ENCODE measurements at regions not wholly inside any gene's neighbourhood (a gene's known extent, or its start where the extent isn't known, plus 50 kb on each side); places are given as distances from the start of the nearest gene placed in this dataset.
A peak's percentile ranks its signal among the peaks of the same experiment; 100 is the strongest.

DNA sequence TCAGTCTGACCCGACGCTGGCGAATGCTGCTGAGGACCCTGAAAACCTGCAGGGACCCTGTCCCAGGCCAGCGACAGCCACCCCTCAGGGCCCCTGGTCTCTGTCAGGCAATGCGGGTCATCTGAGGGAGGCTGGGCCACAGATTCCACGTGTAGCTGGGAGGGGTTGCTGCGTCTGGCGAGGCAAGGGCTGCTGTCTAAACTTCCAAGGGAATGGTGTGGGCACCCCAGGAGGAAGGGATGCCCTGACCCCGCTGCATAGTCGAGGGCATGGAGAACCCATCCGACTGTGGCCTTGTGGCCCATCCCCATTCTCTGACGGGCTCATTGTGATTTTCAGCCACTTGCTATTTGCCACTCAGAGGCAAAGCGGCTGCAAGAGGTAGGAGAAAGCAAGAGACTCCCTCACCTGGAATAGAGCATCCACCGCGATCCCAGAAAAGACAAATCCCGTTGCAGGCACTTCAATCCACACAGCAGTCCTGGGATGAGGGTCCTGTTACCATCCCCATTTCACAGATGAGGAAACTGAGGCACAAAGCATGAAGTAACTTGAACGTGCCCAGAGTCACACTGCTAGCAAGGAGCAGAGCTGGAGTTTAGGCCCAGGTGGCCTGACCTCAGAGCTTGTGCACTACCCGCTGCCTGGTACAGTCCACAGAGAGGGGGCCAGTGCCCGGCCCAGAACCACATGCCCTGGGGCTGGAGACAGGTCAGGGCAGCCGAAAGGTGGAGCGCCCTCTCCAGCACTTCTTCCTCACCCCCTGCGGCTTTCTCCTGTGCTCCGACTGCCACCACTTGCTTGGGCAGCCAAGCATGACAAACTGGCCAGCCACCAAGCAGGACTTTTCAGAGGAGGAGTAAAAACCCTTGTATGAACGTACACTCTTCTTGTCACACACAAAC lies 163.8 kb upstream of the KLF14 start:
- no peaks in the 10 kb centered on the region for H3K9me3 Mint-ChIP-seq
- H3K4me3 Mint-ChIP-seq = no peak overlapping the region
- H3K27ac Mint-ChIP-seq = peak overlapping the region; percentile 52
- POLR2A ChIA-PET = no interaction called here
- H3K27me3 Mint-ChIP-seq = no peaks in the 10 kb centered on the region
- CTCF ChIA-PET = interaction anchor here (0.6 to 3.0 kb wide), 46 partner anchors 8 to 656 kb away, joined by 3 to 36 read pairs (median 5); no protein-coding TSS in a partner anchor
- H3K36me3 Mint-ChIP-seq (ENCODE audit: low read depth) = peaks cover 73% of the 10 kb centered on the region
- H3K4me1 Mint-ChIP-seq = peaks cover 84% of the 10 kb centered on the region
- DNase-seq = no peak

DNA sequence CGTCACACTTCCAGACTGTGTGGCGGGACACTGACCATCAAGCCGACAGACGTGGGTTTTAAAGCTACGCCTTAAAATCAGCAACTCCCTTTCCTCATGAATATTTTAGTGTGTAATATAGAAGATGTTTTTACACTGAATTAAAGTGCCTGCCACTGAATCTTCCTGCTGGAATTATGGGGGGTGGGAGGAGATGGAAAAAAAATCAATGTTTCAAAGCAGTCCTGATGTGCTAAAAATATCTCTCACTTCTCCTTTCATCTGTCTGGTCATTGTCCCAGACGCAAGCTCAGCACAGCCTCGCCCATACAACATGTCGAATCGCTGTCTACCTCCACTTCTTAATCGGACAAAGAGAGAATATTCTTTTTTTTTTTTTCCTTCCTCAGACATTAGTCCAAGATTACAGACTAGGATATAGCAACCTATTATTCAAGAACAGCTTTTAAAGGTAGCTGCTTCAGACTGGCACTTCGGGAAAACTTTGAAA lies 165.1 kb upstream of the KLF14 start:
- peak overlapping the region; percentile 19 for H3K27ac Mint-ChIP-seq
- peaks cover 87% of the 10 kb centered on the region for H3K4me1 Mint-ChIP-seq
- no peak overlapping the region for H3K4me3 Mint-ChIP-seq
- peaks cover 74% of the 10 kb centered on the region for H3K36me3 Mint-ChIP-seq (ENCODE audit: low read depth)
- ChIA-PET CTCF (interaction anchor here (0.8 to 1.0 kb wide), 3 partner anchors 9 to 50 kb away, joined by 3 read pairs; no protein-coding TSS in a partner anchor), POLR2A (no interaction called here)
- H3K27me3 Mint-ChIP-seq = no peaks in the 10 kb centered on the region
- no peak for DNase-seq
- no peaks in the 10 kb centered on the region for H3K9me3 Mint-ChIP-seq

DNA sequence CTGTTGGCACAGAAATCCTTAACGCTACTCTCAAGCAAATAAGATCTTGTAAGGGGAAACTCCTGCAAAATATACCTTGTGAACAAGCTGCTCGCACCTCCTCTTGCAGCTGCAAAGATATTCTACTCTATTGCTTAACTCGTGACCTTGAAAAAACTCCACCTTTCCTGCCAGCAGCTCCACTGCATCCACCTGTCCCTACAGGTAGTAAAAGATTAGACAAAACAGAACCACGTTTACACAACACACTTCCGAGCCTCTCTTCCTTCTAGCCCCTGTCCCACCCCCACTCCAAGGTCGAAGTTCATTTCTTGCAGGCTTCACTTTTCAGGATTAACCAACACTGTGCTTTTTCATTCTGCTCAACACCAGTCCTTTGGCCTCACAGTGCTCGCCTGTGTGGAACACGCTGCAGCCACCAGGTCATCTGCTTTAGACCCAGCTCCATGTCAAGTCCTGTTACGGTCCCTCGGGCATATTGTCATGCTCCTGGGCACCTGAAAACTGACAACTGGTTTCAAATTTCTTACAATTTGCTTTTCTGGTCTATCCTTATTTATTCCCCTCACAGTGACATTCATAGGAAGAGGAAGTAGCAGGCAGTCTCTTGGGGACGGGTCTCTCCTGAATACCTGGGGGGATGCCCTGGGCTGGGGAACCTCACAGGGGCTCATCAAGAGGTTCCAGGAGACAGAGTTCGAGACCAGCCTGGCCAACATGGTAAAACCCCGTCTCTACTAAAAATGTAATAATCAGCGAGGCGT lies 165.8 kb upstream of the KLF14 start:
- H3K4me1 Mint-ChIP-seq = peaks cover 86% of the 10 kb centered on the region
- H3K4me3 Mint-ChIP-seq = no peak overlapping the region
- CTCF ChIA-PET = interaction anchor here (0.8 to 1.0 kb wide), 3 partner anchors 10 to 49 kb away, joined by 3 read pairs; no protein-coding TSS in a partner anchor
- no peaks in the 10 kb centered on the region for H3K9me3 Mint-ChIP-seq
- POLR2A ChIA-PET = no interaction called here
- DNase-seq = no peak
- peaks cover 73% of the 10 kb centered on the region for H3K36me3 Mint-ChIP-seq (ENCODE audit: low read depth)
- H3K27ac Mint-ChIP-seq = peak overlapping the region; percentile 50
- no peaks in the 10 kb centered on the region for H3K27me3 Mint-ChIP-seq

DNA sequence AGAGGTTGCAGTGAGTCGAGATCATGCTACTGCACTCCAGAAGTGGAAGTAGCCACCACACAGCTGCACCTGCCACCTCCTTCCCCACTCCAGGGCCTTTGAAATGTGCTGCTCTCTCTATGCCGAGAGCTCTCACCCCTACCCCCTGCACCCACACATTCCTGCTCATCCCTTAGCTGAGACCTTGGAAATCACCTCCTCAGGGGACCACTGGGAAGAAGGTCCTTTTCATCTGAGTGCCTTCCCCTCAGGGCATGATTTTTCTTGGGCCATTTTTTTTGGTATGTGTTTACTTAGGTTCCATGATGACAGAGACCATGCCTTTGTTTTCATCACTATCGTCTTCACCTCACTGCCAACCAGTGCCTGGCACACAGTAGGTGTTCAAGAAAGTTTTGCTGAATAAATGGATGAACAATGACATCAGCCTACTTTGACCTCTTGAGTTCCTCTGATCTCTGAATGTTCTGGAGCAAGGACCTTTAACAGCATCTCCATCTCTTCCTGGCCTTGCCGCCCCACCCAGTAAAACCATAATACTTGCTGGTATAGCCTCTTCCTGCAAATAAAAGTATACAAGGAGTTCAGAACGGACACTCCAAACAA lies 166.6 kb upstream of the KLF14 start:
- Mint-ChIP-seq H3K9me3 (no peaks in the 10 kb centered on the region), H3K36me3 (ENCODE audit: low read depth) (peaks cover 68% of the 10 kb centered on the region), H3K4me1 (peaks cover 83% of the 10 kb centered on the region), H3K27me3 (no peaks in the 10 kb centered on the region), H3K27ac (peak overlapping the region; percentile 50), H3K4me3 (no peak overlapping the region)
- POLR2A ChIA-PET = no interaction called here
- no peak for DNase-seq
- CTCF ChIA-PET = no interaction called here

DNA sequence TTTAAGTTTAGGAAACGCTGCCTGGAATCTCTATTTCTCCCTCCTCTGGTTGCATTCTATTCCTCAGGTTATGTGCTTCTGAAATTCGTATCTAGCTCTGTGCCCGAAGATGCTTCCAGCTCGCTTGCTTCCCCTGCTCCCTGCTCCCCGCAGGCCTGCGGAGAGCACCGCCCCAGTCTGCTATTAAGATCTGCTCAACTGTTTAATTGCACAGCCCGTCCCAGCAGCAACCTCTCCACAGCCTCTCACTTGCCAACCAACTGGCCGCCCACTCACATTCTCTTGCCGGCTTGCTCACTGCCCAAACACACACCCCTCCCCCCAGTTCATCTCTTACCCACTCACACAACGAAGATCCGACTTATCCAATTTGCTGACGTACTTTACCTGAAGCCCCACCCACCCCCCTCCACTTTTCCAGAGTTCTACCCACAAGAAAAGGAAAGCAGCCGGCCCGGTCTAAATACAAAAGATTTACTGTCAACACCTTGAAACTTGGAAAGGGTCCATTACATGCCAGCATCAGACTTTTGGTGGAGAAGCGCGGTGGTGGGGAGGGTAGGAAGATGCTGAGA lies 167.3 kb upstream of the KLF14 start:
- H3K4me3 Mint-ChIP-seq = no peak overlapping the region
- H3K27me3 Mint-ChIP-seq = no peaks in the 10 kb centered on the region
- peaks cover 61% of the 10 kb centered on the region for H3K36me3 Mint-ChIP-seq (ENCODE audit: low read depth)
- DNase-seq = no peak
- ChIA-PET POLR2A (no interaction called here), CTCF (no interaction called here)
- H3K27ac Mint-ChIP-seq = peak overlapping the region; percentile 75
- H3K9me3 Mint-ChIP-seq = no peaks in the 10 kb centered on the region
- H3K4me1 Mint-ChIP-seq = peaks cover 83% of the 10 kb centered on the region

DNA sequence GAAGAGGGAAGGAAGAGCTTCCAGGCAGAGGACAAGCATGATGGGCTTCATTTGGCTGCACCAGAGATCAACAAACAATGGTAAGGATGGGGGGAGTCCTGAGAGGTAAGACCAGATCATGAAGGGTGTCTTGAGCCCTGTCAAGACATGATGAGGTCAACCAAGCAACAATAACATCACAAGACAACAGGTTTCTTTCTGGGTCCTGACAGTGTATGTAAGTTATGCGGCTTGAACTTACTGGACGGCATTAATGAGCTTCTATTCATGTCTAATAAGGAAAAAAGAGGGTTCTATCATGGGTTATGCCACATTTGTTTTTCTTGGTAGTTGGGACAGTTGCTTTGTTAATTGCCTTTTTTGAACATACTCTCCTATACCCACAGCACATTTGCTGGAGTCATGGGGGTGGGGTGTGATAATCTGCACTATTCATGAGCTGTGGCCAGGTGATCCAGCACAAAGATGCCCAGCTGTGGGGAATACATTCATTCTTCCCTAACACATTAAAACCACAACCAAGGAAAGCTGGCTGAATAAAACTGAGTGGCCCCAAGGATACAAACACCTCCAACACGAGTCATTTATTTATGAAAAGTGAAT lies 168.8 kb upstream of the KLF14 start:
- H3K4me1 Mint-ChIP-seq = peaks cover 78% of the 10 kb centered on the region
- no peak for DNase-seq
- no peaks in the 10 kb centered on the region for H3K9me3 Mint-ChIP-seq
- H3K4me3 Mint-ChIP-seq = no peak overlapping the region
- ChIA-PET CTCF (interaction anchor here (0.8 to 1.6 kb wide), 4 partner anchors 22 to 59 kb away, joined by 3 read pairs; no protein-coding TSS in a partner anchor), POLR2A (no interaction called here)
- H3K27ac Mint-ChIP-seq = peak overlapping the region; percentile 69
- H3K27me3 Mint-ChIP-seq = no peaks in the 10 kb centered on the region
- H3K36me3 Mint-ChIP-seq (ENCODE audit: low read depth) = peaks cover 59% of the 10 kb centered on the region

DNA sequence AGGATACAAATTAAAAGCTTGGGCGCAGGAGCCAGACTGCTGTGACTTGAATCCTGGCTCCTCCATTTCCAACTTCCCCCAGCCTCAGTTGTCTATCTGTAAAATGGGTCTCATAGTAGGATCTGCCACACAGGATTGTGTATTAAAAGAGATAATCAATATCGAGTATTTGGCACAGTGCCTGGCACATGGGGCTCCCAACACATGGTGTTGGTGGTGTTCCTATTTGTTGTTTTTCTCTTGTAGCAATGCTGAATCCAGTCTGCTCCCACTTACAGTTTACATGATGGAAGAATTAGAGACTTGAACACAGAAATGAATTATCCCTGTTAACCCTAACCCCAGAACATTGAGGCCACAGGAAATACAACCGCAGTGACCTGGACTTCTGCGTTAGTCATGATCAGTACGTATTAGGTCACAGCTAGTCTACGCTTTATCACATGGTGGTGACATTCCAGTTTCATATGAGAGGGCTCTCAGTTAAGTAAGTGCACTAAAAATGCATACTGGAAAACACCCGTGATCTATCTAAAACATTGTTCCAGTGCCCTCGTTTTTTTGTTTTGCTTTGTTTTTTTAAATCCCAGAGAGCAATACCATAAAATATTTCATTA lies 169.5 kb upstream of the KLF14 start:
- Mint-ChIP-seq H3K4me3 (no peak overlapping the region), H3K9me3 (no peaks in the 10 kb centered on the region), H3K36me3 (ENCODE audit: low read depth) (peaks cover 57% of the 10 kb centered on the region), H3K4me1 (peaks cover 74% of the 10 kb centered on the region), H3K27ac (peak overlapping the region; percentile 69), H3K27me3 (no peaks in the 10 kb centered on the region)
- CTCF ChIA-PET = interaction anchor here (0.9 to 1.6 kb wide), 5 partner anchors 9 to 58 kb away, joined by 3 to 6 read pairs (median 3); no protein-coding TSS in a partner anchor
- no peak for DNase-seq
- POLR2A ChIA-PET = interaction anchor here (0.5 kb wide), 1 partner anchor 57 kb away, joined by 3 read pairs; no protein-coding TSS in a partner anchor

DNA sequence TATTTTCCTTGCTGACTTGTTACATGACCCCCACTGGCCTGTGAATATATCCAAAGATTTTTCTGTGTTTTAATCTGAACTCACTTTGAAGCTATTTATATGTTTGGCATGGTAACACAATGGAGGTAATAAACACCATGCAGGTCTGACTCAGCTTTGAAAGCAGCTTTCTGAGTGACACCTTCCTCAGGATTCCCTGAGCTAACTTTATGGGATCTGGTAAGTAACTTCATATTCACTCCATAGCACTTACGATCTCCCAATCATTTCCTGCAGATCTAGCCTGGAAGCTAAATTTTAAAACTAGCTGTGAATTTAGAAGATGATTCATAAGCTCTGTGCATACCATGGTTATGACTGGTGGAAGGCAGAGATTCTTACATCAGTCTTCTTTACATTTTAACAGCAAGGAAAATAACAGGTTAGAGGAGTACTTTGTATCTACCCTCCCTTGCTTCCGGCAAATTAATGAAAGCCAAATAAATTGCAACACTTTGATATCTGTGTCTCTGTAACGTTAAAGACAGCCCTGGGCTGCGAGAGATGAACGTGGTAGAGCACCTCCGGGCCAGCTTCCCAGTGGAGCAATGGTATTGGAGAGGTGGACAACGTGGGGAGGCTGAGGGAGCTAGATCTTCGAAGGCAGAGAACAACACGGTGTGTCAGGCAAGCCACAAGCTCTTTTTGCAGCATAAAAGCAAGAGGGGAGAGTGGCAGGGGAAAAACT lies 170.2 kb upstream of the KLF14 start:
- POLR2A ChIA-PET = interaction anchor here (0.5 to 0.7 kb wide), 2 partner anchors 14 to 56 kb away, joined by 3 to 4 read pairs; no protein-coding TSS in a partner anchor
- Mint-ChIP-seq H3K27ac (peak overlapping the region; percentile 64), H3K36me3 (ENCODE audit: low read depth) (peaks cover 57% of the 10 kb centered on the region), H3K27me3 (no peaks in the 10 kb centered on the region), H3K4me1 (peaks cover 79% of the 10 kb centered on the region), H3K9me3 (no peaks in the 10 kb centered on the region), H3K4me3 (no peak overlapping the region)
- CTCF ChIA-PET = interaction anchor here (0.6 to 1.9 kb wide), 10 partner anchors 7 to 136 kb away, joined by 3 to 14 read pairs (median 4); no protein-coding TSS in a partner anchor
- DNase-seq = no peak

DNA sequence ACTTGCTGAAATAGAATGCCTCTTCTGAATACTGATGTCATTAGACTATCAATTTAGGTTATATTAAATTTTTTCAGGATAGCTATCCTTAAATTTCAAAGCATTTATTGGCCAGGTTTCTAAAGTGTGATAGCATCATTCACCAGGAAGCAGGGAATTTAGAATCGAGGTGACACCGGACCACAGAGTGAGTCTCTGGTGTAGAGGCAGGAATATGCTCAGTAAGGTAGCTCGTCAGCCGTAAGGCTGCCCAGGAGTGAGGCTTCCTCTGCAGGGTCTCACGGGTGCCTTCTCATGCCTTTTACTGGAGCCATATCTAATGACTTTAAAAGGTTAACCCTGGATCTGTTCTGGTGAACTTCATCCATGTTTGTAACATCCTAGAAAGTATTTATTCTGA lies 170.8 kb upstream of the KLF14 start:
- ChIA-PET POLR2A (interaction anchor here (0.7 kb wide), 1 partner anchor 13 kb away, joined by 4 read pairs; no protein-coding TSS in a partner anchor), CTCF (interaction anchor here (0.6 to 1.9 kb wide), 9 partner anchors 8 to 135 kb away, joined by 3 to 14 read pairs (median 4); no protein-coding TSS in a partner anchor)
- H3K27me3 Mint-ChIP-seq = no peaks in the 10 kb centered on the region
- H3K9me3 Mint-ChIP-seq = no peaks in the 10 kb centered on the region
- peaks cover 60% of the 10 kb centered on the region for H3K36me3 Mint-ChIP-seq (ENCODE audit: low read depth)
- peak overlapping the region; percentile 64 for H3K27ac Mint-ChIP-seq
- DNase-seq = no peak
- peaks cover 80% of the 10 kb centered on the region for H3K4me1 Mint-ChIP-seq
- H3K4me3 Mint-ChIP-seq = no peak overlapping the region

DNA sequence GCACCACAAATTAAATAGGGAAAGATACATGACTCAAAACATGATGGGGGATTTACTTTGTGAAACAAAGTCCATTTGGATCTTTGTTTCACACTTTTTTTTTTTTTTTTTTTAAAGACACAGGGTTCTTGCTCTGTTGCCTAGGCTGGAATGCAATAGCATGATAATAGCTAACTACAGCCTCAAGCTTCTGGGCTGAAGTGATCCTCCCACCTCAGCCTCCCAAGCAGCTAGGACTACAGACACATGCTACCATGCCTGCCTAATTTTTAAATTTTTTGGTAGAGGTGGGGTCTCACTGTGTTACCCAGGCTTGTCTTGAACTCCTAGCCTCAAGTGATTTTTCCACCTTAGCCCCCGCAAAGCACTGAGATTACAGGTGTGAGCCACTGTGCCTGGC lies 172.6 kb upstream of the KLF14 start:
- H3K9me3 Mint-ChIP-seq = no peaks in the 10 kb centered on the region
- H3K27me3 Mint-ChIP-seq = no peaks in the 10 kb centered on the region
- CTCF ChIA-PET = no interaction called here
- POLR2A ChIA-PET = no interaction called here
- peaks cover 62% of the 10 kb centered on the region for H3K36me3 Mint-ChIP-seq (ENCODE audit: low read depth)
- H3K4me1 Mint-ChIP-seq = peaks cover 82% of the 10 kb centered on the region
- DNase-seq = no peak
- peak overlapping the region; percentile 25 for H3K27ac Mint-ChIP-seq
- no peak overlapping the region for H3K4me3 Mint-ChIP-seq

DNA sequence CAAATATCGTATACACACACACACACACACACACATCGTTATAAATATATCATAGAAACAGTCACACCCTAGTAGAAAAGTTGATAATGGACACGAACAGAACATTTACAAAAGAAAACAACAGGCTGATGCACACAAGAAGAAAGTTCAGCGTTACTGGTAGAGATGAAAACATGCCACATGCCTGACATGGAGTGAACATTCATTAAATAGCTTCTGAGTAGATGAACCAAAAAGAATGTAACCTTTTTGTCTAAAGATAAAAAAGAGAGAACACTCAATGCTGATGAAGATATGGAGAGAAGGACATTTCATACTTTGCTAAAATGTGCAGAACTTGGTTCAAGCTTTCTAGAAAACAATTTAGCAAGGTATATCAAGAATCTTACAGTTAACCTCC lies 173.4 kb upstream of the KLF14 start:
- DNase-seq = no peak
- Mint-ChIP-seq H3K4me3 (no peak overlapping the region), H3K27ac (peak overlapping the region; percentile 63), H3K4me1 (peaks cover 81% of the 10 kb centered on the region), H3K9me3 (no peaks in the 10 kb centered on the region), H3K27me3 (no peaks in the 10 kb centered on the region), H3K36me3 (ENCODE audit: low read depth) (peaks cover 61% of the 10 kb centered on the region)
- POLR2A ChIA-PET = no interaction called here
- CTCF ChIA-PET = no interaction called here

All from activated CD4-positive, alpha-beta T cell treated with anti-CD3 and anti-CD28 coated beads, Interleukin-2, amount 10 ng/mL, durations not matched to agents 7 days and 5 days (primary cell).